NCI-H1105 treated with DMSO at 0.1 percent for 48 hours (cell line): ENCODE measurements at regions not wholly inside any gene's neighbourhood (a gene's known extent, or its start where the extent isn't known, plus 50 kb on each side); places are given as distances from the start of the nearest gene placed in this dataset.
"Not testable (repeated sequence)": the region's sequence is repeated elsewhere in the genome, so short reads cannot be mapped to it uniquely, and the experiment has no call there.

Experiments
- DNase-seq: peaks from one replicate; lab custom pipeline; 2025; lab: John Stamatoyannopoulos, UW

GRCh38 chr1:183753464-183753891 is 51.4 kb upstream of the RGL1 start:
- no peak for DNase-seq

GRCh38 chr1:183744132-183744913 is 60.6 kb upstream of the RGL1 start:
- no peak for DNase-seq

GRCh38 chr1:183742355-183742754 is 62.6 kb upstream of the RGL1 start:
- no peak for DNase-seq

- no peak for DNase-seq
These were observed 65.1 kb upstream of the RGL1 start for GRCh38 chr1:183739741-183740271.

GRCh38 chr1:183739082-183739481 is 65.8 kb upstream of the RGL1 start:
- DNase-seq: no peak

GRCh38 chr1:183737916-183738315 is 67.0 kb upstream of the RGL1 start:
- not testable (repeated sequence) for DNase-seq

- no peak for DNase-seq
These were observed 68.6 kb upstream of the RGL1 start for GRCh38 chr1:183736343-183736742.

- DNase-seq: no peak
These were observed 69.7 kb upstream of the RGL1 start for GRCh38 chr1:183735069-183735860.

- no peak for DNase-seq
These were observed 70.3 kb upstream of the RGL1 start for GRCh38 chr1:183734543-183735036.

GRCh38 chr1:183733715-183734114 is 71.2 kb upstream of the RGL1 start:
- peak; percentile 40 for DNase-seq

- no peak for DNase-seq
These were observed 72.6 kb upstream of the RGL1 start for GRCh38 chr1:183732236-183732880.

GRCh38 chr1:183730886-183731573 is 73.9 kb upstream of the RGL1 start:
- no peak for DNase-seq

GRCh38 chr1:183730107-183730724 is 74.7 kb upstream of the RGL1 start:
- DNase-seq: no peak

GRCh38 chr1:183726825-183727224 is 73.7 kb upstream of the APOBEC4 start:
- no peak for DNase-seq

- DNase-seq: no peak
These were observed 71.4 kb upstream of the APOBEC4 start for GRCh38 chr1:183724350-183725042.

GRCh38 chr1:183723571-183723970 is 70.5 kb upstream of the APOBEC4 start:
- no peak for DNase-seq

- no peak for DNase-seq
These were observed 67.9 kb upstream of the APOBEC4 start for GRCh38 chr1:183721041-183721440.

- no peak for DNase-seq
These were observed 66.9 kb upstream of the APOBEC4 start for GRCh38 chr1:183720028-183720427.

GRCh38 chr1:183719289-183719688 is 66.2 kb upstream of the APOBEC4 start:
- DNase-seq: no peak

- no peak for DNase-seq
These were observed 63.2 kb upstream of the APOBEC4 start for GRCh38 chr1:183716286-183716685.
